ENCODE measurements at regions not wholly inside any gene's neighbourhood (a gene's known extent, or its start where the extent isn't known, plus 50 kb on each side); places are given as distances from the start of the nearest gene placed in this dataset.

DNA sequence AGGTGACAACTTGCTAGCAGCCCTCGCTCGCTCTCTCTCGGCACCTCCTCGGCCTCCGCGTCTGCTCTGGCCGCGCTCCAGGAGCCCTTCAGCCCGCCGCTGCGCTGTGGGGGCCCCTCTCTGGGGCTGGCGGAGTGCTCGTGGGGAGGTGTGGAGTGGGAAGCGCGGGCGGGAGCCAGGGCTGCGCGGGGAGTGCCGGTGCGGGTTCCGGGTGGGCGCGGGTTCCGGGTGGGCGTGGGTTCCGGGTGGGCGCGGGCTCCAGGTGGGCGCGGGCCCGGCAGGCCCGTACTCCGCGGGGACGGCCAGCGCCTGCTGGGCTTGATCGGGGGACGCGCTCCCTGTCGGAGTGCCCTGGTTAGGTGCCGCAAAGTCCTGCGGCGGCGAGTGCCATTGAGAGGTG, 384.3 kb downstream of the GPM6A start:
- Histone ChIP-seq H3K4me1 (ENCODE audit: insufficient read depth, low read length) (peaks cover 5% of the 10 kb centered on the region; the same call in 1 of the 2 replicates), H3K9ac (ENCODE audit: low read depth, low read length) (no peak overlapping the region), H3K9me3 (ENCODE audit: control insufficient read depth, insufficient read depth, low read length) (no peaks in the 10 kb centered on the region), H3K36me3 (ENCODE audit: insufficient read depth, low read length) (no peaks in the 10 kb centered on the region)

DNA sequence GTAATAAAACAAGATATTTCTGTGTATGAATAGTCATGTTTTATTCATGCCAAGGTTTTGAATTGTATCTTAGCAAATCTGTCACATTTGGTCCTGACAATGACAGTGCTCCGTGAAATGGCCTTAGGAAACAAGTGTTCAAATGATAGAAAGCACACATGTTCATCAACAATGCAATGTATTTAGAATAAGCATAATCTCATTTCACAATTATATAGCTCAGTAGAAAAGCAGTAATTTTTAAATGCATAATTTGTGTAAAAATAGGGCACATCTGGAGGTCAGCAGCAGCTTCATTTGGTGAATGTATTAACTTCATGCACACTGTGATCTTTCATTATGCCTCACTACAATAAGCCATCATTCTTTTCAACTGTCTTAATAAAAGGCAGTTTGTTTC, 380.4 kb downstream of the GPM6A start:
- Histone ChIP-seq H3K9ac (ENCODE audit: low read depth, low read length) (no peak overlapping the region), H3K9me3 (ENCODE audit: control insufficient read depth, insufficient read depth, low read length) (no peaks in the 10 kb centered on the region), H3K36me3 (ENCODE audit: insufficient read depth, low read length) (no peaks in the 10 kb centered on the region), H3K4me1 (ENCODE audit: insufficient read depth, low read length) (no peaks in the 10 kb centered on the region)

DNA sequence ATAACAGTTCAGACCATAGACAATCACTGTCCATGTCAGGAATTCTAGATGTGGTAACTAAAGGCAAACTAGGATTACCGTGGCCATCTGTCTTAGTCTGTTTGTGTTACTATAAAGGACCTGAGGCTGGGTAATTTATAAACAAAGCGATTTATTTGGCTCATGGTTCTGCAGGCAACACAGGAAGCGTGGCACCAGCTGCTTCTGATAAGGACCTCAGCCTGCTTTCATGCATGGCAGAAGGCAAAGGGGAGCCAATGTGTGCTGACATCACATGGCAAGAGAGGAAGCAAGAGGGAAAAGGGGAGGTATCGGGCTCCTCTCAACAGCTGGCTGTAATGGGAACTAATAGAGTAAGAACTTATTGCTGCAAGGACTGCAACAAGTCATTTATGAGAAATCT, 376.7 kb downstream of the GPM6A start:
- Histone ChIP-seq H3K9me3 (ENCODE audit: control insufficient read depth, insufficient read depth, low read length) (no peaks in the 10 kb centered on the region), H3K4me1 (ENCODE audit: insufficient read depth, low read length) (no peaks in the 10 kb centered on the region), H3K9ac (ENCODE audit: low read depth, low read length) (no peak overlapping the region), H3K36me3 (ENCODE audit: insufficient read depth, low read length) (no peaks in the 10 kb centered on the region)

DNA sequence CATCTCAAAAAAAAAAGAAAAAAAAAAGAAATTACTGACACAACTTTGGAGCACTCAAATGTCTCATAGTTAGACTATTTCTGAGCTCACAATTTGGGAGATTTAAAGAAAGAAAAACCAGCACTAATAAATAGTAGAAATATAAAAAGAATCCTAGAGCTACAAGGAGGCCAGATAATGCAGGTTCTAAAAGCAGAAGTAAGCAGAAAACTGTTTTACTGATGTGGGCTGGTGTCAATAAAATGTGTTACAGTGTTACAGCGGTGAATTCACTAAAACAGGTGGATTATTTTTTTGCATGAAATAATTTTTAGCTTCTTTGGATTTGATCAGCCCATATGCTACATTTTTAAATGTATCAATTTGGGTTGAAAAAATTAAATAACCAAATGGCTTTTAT, 375.9 kb downstream of the GPM6A start:
- Histone ChIP-seq H3K9me3 (ENCODE audit: control insufficient read depth, insufficient read depth, low read length) (no peaks in the 10 kb centered on the region), H3K4me1 (ENCODE audit: insufficient read depth, low read length) (no peaks in the 10 kb centered on the region), H3K36me3 (ENCODE audit: insufficient read depth, low read length) (no peaks in the 10 kb centered on the region), H3K9ac (ENCODE audit: low read depth, low read length) (no peak overlapping the region)

DNA sequence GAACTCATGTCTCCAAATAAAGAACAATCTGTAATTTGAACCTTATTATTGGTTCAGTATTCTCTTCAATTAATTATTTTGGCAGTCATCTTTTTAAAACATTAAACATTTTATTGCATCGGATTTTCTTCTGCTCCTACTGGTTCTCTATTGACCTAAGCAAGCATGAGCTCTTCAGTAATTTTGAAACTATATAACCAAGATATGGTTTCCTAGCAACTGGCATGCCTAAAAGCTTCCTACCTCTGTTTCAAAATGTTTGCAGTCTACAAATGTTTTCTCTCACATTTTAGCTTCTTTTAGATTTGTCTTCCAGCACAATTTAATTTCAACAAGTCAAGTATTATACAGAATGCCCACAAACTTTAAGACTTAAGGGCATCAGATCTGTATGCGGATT, 371.3 kb downstream of the GPM6A start:
- 0 out of 2 replicates have a peak, but pooled peaks cover 8% of the 10 kb centered on the region for H3K4me1 ChIP-seq (ENCODE audit: insufficient read depth, low read length)
- no peaks in the 10 kb centered on the region for H3K36me3 ChIP-seq (ENCODE audit: insufficient read depth, low read length)
- no peaks in the 10 kb centered on the region for H3K9me3 ChIP-seq (ENCODE audit: control insufficient read depth, insufficient read depth, low read length)
- no peak overlapping the region for H3K9ac ChIP-seq (ENCODE audit: low read depth, low read length)

DNA sequence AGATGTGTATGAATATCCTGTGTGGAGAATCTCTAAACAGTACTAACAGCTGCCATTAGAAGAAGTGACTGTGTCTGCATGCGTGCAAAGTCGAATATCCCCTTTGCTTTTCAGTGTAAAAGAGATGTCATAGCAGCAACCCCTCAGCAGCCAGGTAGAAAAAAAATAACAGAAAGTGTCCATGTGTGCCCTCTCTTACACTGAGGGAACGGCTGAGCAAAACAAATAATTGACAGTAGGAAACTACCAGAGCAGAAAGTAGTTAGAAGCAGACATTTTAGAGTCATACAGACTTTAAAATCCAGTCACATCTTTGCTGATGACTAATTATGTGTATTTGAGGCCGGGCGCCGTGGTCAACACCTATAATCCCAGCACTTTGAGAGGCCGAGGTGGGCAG, 370.8 kb downstream of the GPM6A start:
- Histone ChIP-seq H3K9ac (ENCODE audit: low read depth, low read length) (no peak overlapping the region), H3K36me3 (ENCODE audit: insufficient read depth, low read length) (no peaks in the 10 kb centered on the region), H3K4me1 (ENCODE audit: insufficient read depth, low read length) (0 out of 2 replicates have a peak, but pooled peaks cover 8% of the 10 kb centered on the region), H3K9me3 (ENCODE audit: control insufficient read depth, insufficient read depth, low read length) (no peaks in the 10 kb centered on the region)

DNA sequence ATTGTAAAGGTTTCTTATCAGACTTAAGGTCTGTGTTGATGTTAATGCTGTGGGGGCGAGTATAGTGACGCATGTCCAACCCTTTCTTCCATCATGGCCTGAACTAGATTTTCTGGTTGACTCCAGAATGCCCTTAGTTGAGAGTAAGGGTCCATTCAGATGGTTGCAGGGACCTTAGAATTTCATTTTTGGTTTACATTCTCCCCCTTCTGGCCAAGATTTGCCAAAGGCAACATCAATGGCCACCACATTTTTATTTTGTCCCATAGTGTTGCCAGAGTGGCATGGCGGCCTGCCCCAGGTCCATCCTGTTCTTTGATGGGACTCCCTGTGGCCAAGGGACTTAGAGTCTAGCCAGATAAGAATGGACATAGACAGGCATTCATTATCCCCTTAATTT, 368.5 kb downstream of the GPM6A start:
- H3K36me3 ChIP-seq (ENCODE audit: insufficient read depth, low read length) = no peaks in the 10 kb centered on the region
- no peaks in the 10 kb centered on the region for H3K9me3 ChIP-seq (ENCODE audit: control insufficient read depth, insufficient read depth, low read length)
- 0 out of 2 replicates have a peak, but pooled peaks cover 8% of the 10 kb centered on the region for H3K4me1 ChIP-seq (ENCODE audit: insufficient read depth, low read length)
- no peak overlapping the region for H3K9ac ChIP-seq (ENCODE audit: low read depth, low read length)

DNA sequence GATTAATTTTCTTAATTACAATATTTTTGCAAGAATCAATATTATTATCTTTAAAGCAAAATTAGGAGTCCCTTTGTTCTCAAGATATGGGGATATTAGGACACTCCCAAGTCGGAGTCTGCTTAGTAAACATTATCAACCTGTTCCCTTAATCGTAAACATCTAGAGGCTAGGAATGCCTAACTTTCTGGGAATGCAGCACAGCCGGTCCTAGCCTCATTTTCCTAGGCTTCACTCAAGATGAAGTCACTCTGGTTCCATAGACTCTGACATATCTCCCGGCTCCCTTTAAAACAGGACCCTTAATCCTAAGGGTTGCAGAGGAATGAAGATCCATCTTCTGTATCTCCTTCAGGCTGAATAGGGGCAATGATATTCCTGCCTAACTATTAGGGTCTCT, 367.6 kb downstream of the GPM6A start:
- Histone ChIP-seq H3K9me3 (ENCODE audit: control insufficient read depth, insufficient read depth, low read length) (no peaks in the 10 kb centered on the region), H3K4me1 (ENCODE audit: insufficient read depth, low read length) (0 out of 2 replicates have a peak, but pooled peaks cover 8% of the 10 kb centered on the region), H3K36me3 (ENCODE audit: insufficient read depth, low read length) (no peaks in the 10 kb centered on the region), H3K9ac (ENCODE audit: low read depth, low read length) (no peak overlapping the region)

DNA sequence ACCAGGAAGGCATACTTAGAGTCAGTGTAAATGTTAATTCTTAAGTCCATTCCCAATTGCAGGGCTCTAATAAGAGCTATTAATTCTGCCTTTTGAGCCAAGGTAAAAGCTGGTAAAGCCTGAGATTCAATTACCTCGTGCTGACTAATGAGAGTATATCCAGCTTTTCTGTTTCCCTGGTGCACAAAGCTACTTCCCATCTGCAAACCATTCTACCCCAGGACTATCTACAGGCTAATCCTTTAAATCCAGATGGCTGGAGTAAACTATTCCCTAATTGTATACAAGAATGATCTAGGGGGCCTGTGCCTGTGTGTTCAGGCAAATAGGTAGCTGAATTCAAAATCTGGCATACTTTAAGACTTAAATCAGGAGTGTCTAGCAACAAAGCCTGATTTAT, 365.0 kb downstream of the GPM6A start:
- no peaks in the 10 kb centered on the region for H3K9me3 ChIP-seq (ENCODE audit: control insufficient read depth, insufficient read depth, low read length)
- H3K4me1 ChIP-seq (ENCODE audit: insufficient read depth, low read length) = 0 out of 2 replicates have a peak, but pooled peaks cover 8% of the 10 kb centered on the region
- no peaks in the 10 kb centered on the region for H3K36me3 ChIP-seq (ENCODE audit: insufficient read depth, low read length)
- H3K9ac ChIP-seq (ENCODE audit: low read depth, low read length) = no peak overlapping the region

DNA sequence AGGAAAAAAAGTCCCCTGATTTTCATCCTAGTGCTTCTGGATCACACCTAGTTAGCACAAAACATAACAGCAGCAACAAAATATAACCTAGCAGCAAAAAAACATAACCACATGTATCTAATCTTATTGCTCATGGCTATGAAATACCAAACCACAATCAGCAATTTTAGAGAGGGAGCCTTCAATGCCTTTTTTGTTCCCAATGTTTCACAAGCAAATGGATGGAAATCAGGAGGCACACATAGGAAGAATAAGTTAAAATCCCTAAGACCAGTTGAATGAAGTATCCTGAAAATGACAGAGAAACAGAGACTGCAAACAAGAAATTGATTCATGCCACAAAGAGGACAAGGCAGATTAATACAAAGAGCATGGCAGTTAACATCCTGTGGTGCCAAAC, 361.6 kb downstream of the GPM6A start:
- H3K9me3 ChIP-seq (ENCODE audit: control insufficient read depth, insufficient read depth, low read length) = 0 out of 2 replicates have a peak, but pooled peaks cover 4% of the 10 kb centered on the region

DNA sequence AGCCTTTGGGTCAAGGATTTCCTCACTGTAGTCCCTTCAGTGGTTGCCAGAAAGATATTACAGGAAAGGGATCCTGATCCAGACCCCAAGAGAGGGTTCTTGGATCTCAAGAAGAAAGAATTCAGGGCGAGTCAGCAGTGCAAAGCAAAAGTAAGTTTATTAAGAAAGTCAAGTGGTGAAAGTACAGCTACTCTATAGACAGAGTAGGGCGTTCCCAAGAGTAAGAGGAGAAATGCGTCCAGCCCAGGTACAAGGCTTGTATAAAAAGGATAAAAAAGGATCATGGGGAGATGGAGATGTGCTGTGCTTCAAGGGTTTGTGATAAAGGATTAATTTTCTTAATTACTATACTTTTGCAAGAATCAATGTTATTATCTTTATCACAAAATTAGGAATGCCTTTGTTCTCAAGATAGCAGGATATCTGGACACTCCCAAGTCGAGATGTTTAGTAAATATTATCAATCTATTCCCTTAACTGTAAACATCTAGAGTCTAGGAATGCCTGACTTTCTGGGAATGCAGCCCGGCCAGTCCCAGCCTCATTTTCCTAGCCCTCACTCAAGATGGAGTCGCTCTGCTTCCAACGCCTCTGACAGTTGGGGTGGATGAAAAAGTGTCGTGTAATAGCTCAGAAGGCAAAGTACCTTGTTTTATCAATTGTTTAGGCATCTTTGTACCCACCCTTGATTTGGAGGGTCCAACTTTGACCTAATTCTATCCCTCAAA, 360.7 kb downstream of the GPM6A start:
- no peaks in the 10 kb centered on the region; the same call in 1 of the 2 replicates for H3K36me3 ChIP-seq (ENCODE audit: insufficient read depth, low read length)
- peaks cover 4% of the 10 kb centered on the region; the same call in 1 of the 2 replicates for H3K9me3 ChIP-seq (ENCODE audit: control insufficient read depth, insufficient read depth, low read length)

More for the DNA sequence above, 361.6 kb downstream of the GPM6A start:
- Histone ChIP-seq H3K4me1 (ENCODE audit: insufficient read depth, low read length) (no peaks in the 10 kb centered on the region), H3K36me3 (ENCODE audit: insufficient read depth, low read length) (no peaks in the 10 kb centered on the region; the same call in 1 of the 2 replicates), H3K9ac (ENCODE audit: low read depth, low read length) (no peak overlapping the region)

DNA sequence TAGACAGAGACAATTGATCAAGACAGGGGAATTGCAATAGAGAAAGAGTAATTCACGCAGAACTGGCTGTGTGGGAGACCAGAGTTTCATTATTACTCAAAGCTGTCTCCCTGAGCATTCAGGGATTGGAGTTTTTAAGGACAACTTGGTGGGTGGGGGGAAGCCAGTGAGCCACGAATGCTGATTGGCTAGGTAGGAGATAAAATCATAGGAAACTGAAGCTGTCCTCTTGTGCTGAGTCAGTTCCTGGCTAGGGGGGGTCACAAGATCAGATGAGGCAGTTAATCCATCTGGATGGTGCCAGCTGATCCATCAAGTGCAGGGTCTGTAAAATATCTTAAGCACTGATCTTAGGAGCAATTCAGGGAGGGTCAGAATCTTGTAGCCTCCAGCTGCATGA, 358.6 kb downstream of the GPM6A start:
- H3K36me3 ChIP-seq (ENCODE audit: insufficient read depth, low read length) = no peaks in the 10 kb centered on the region; the same call in 1 of the 2 replicates
- H3K9ac ChIP-seq (ENCODE audit: low read depth, low read length) = no peak overlapping the region
- peaks cover 4% of the 10 kb centered on the region; the same call in 1 of the 2 replicates for H3K9me3 ChIP-seq (ENCODE audit: control insufficient read depth, insufficient read depth, low read length)
- H3K4me1 ChIP-seq (ENCODE audit: insufficient read depth, low read length) = no peaks in the 10 kb centered on the region

More for the DNA sequence above, 360.7 kb downstream of the GPM6A start:
- Histone ChIP-seq H3K9ac (ENCODE audit: low read depth, low read length) (no peak overlapping the region), H3K4me1 (ENCODE audit: insufficient read depth, low read length) (no peaks in the 10 kb centered on the region)

DNA sequence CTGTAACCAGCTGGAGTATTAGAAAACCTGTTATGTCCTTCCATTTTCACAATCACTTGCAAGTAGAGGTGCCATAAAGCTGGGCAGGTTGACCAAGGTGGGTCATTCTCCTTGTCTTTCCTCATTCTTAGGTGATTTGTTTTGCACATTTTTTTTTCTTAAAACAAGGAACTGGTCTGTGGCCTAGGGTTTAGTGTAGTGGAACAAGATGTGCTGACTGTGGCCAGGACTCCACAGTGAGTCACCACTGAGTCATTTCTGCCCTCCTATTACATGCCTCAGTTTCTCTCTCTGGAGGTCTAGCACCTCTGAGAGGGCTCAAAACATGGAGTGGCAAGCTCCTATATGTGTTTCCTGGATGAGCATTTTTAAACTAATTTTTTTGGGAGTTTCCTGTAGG, 355.9 kb downstream of the GPM6A start:
- H3K36me3 ChIP-seq (ENCODE audit: insufficient read depth, low read length) = no peaks in the 10 kb centered on the region; the same call in 1 of the 2 replicates
- no peak overlapping the region for H3K9ac ChIP-seq (ENCODE audit: low read depth, low read length)
- peaks cover 4% of the 10 kb centered on the region; the same call in 1 of the 2 replicates for H3K9me3 ChIP-seq (ENCODE audit: control insufficient read depth, insufficient read depth, low read length)
- H3K4me1 ChIP-seq (ENCODE audit: insufficient read depth, low read length) = peaks cover 3% of the 10 kb centered on the region; the same call in 1 of the 2 replicates

DNA sequence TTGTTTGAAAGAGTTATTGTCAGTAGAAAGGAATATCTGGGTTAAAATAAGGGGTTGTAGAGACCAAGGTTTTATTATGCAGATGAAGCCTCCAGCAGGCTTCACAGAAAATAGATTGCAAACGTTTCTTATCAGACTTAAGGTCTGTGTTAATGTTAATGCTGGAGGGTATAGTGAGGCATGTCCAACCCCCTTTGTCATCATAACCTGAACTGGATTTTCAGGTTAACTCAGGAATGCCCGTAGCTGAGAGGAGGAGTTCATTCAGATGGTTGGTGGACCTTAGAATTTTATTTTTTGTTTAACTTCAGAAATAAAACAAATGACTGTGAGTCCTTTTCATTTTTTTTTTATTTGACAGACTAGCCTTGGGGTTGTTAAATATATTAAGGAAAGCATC, 354.1 kb downstream of the GPM6A start:
- peaks cover 3% of the 10 kb centered on the region; the same call in 1 of the 2 replicates for H3K4me1 ChIP-seq (ENCODE audit: insufficient read depth, low read length)
- no peaks in the 10 kb centered on the region; the same call in 1 of the 2 replicates for H3K36me3 ChIP-seq (ENCODE audit: insufficient read depth, low read length)
- peaks cover under 1% of the 10 kb centered on the region; the same call in 1 of the 2 replicates for H3K9me3 ChIP-seq (ENCODE audit: control insufficient read depth, insufficient read depth, low read length)
- H3K9ac ChIP-seq (ENCODE audit: low read depth, low read length) = no peak overlapping the region

DNA sequence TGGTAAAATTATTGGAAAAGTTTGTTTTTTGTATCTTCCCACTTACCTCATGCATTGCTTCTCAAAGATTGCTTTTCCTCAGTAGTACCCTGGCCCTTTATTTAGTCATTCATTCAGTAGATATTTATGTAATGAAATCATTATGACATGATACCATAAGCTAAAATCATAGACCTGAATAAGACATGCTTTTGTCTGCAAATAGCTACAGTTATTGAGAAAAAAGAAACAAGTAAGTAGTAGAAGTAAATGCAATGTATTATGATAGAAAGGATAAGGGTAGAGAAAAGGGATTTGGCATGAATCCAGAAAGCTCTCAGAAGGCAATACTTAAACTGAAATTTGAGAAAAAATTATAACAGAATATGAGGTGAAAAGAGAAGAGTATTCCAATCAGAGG, 352.5 kb downstream of the GPM6A start:
- Histone ChIP-seq H3K9me3 (ENCODE audit: control insufficient read depth, insufficient read depth, low read length) (no peaks in the 10 kb centered on the region; the same call in 1 of the 2 replicates), H3K4me1 (ENCODE audit: insufficient read depth, low read length) (peaks cover 3% of the 10 kb centered on the region; the same call in 1 of the 2 replicates), H3K9ac (ENCODE audit: low read depth, low read length) (no peak overlapping the region), H3K36me3 (ENCODE audit: insufficient read depth, low read length) (no peaks in the 10 kb centered on the region; the same call in 1 of the 2 replicates)

All from ES-I3 (cell line).